Fibroblast of skin of right quadriceps (primary cell): ENCODE measurements at regions not wholly inside any gene's neighbourhood (a gene's known extent, or its start where the extent isn't known, plus 50 kb on each side); places are given as distances from the start of the nearest gene placed in this dataset.
A peak's percentile ranks its signal among the peaks of the same experiment; 100 is the strongest.

Source experiments
- DNase-seq: peaks from one replicate; pipeline ENCODE4 v3.0.0-alpha.2; 2013

GRCh38 chr17:62880120-62880519, 72.0 kb upstream of the MARCHF10 start:
- DNase-seq: no peak

- peak; percentile 56 for DNase-seq
These were observed 68.7 kb upstream of the MARCHF10 start for GRCh38 chr17:62876673-62877405.

- DNase-seq: peak; percentile 41
These were observed 67.9 kb upstream of the MARCHF10 start for GRCh38 chr17:62876063-62876462.

GRCh38 chr17:62875296-62875695, 67.2 kb upstream of the MARCHF10 start:
- DNase-seq: no peak

GRCh38 chr17:62871291-62871690, 63.2 kb upstream of the MARCHF10 start:
- no peak for DNase-seq

GRCh38 chr17:62870552-62870971, 62.4 kb upstream of the MARCHF10 start:
- DNase-seq: no peak

- DNase-seq: peak; percentile 95
These were observed 62.0 kb upstream of the MARCHF10 start for GRCh38 chr17:62870030-62870541.

- DNase-seq: no peak
These were observed 60.6 kb upstream of the MARCHF10 start for GRCh38 chr17:62868723-62869122.

GRCh38 chr17:62868008-62868407, 59.9 kb upstream of the MARCHF10 start:
- no peak for DNase-seq

GRCh38 chr17:62867303-62867702, 59.2 kb upstream of the MARCHF10 start:
- DNase-seq: no peak

GRCh38 chr17:62866471-62866870, 58.4 kb upstream of the MARCHF10 start:
- no peak for DNase-seq

GRCh38 chr17:62865586-62865985, 57.5 kb upstream of the MARCHF10 start:
- no peak for DNase-seq

GRCh38 chr17:62862251-62862650, 54.1 kb upstream of the MARCHF10 start:
- DNase-seq: no peak

GRCh38 chr17:62860962-62861873, 53.1 kb upstream of the MARCHF10 start:
- DNase-seq: no peak

- DNase-seq: no peak
These were observed 51.0 kb upstream of the MARCHF10 start for GRCh38 chr17:62859146-62859545.
